HG03521 (cell line): ENCODE measurements at regions not wholly inside any gene's neighbourhood (a gene's known extent, or its start where the extent isn't known, plus 50 kb on each side); places are given as distances from the start of the nearest gene placed in this dataset.

ENCODE experiments used
- ATAC-seq: cut with Tn5 transposase; IDR thresholded peaks from one replicate; pipeline ENCODE4 v1.9.1; 2021; ENCODE audit warnings: mild to moderate bottlenecking, moderate library complexity; ENCODE audit not compliant: unreplicated experiment

DNA sequence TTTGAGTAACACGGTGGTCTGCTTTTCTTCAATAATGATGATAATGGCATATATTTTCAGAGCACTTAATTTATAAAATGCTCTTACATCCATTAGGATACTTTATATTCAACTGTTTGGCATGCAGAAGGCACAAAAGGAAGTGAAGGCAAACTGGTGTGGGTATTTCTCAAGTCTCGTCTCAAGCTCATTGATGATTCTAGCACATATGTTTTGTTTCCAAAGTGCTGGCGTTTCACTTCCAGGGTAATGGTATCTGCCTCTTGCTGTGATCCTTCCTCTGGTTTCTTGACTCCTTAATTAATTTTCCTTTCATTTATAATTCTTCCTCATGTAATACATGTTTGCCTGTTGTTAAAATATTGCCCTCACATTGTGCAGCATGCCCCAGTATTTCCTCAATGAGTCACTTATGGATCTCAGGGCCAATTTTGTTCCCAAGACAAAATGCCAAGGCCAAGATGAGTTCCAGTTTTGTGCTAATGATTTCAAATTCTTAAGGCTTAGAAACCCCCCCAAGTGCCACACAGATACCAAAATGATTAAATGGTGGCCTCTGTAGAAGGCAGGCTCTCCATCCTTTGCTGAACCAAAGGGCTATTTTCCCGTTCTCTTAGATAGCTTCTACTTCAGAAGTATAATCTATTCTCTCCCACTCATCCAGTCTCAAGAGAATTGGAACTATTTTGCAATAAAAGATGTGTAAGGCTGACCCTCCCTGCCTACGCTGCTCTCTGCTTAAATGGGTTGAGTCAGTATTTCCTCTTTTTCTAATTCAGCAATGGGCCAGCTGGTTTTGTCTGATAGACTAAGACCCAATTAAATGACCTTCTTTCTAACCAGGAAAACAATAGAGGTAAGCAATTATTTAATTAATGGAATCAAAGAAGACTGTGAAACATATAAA lies 171.2 kb downstream of the ZNF365 start:
- no peak for ATAC-seq

DNA sequence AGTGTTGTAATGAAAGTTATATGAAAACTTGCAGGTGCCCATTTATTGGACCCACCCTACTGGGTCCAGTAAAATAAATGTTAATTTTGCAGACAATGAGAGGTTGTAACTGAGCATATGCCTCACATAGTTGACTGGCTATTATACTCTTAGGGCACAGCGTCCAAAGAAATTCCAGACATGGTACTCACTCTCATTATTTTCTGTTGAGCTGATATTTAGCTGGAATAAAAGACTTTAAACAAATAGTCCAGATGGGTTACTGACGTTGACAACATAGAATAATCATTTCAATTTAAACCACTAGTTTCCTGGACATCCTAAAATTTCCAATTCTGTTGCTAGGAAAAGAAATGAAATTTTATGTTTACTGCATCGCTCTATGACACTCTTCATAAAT lies 174.5 kb downstream of the ZNF365 start:
- no peak for ATAC-seq

DNA sequence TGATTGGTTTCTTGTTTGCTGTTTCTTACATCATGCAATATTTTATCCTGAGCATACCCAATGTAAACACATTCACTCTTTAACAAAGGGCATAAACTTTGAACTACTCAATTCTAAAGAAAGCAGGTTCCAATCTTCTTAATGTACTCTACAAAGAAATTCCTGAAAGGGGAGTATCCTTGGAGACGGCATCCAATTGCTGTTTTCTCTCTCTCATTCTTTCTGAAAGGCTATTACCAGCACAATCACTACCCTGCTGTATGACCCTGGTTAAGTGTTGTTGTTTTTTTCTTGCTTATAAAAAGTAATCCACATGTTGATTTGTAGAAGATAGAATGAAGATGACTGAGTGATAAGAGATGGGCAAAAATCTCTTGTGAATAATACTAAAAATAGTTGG lies 176.0 kb downstream of the ZNF365 start:
- no peak for ATAC-seq

DNA sequence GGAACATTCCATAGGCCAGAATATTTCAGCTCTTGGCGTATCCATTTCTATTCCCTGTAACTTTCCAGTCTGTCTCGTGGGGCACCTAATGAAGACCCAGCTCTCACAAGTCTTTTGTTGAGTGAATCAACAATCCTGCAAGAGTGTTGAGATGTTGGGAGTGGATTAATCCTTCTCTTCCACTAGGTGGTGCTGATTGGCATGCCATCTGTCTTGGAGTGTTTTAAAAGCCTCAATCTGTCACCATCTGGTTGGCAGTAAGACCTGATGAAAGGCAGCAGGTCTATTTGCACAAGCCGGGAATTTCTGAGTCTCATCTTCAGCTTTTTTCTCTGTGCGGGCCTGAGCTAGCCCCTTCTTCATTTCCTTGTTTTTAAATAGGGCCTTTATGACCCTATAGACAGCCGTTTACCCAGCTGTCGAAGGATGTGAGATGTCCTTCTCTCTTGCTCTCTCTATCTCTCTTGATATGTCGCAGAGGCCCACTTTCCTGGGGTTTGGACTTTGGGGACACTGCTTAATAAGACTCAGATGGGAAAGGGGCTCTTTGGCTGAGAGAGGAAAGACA lies 180.5 kb downstream of the ZNF365 start:
- no peak for ATAC-seq

DNA sequence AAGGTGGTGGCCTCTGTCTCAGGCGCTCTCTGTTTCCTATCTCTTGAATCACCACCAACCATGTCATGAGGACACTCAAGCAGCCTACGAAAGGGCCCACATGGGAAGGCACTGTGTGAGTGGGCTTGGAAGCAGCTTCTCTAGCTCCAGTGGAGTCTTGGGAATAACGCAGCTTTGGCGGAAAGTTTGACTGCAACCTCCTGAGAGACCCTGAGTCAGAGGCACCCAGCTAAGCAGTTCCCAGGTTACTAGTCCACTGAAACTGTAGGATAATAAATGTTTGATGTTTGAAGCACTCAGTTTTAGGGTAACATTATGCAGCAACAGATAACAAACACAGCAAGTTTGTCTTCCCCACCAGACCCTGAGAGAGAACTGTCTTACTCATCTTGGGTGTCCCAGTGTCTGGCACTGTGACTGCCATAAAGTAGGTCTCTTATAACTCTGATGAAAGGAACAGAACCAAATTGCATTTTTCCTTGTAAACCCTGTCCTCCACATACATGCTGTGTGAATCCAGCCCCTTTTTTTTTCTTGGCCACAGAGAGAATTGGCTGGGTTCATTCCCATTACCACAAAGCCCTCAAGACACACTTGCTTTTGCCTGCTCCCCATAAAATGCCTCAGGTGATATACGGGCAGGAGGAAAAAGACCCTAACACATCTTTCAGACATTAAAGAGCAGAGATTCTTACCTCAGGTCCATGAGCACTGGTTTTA lies 185.5 kb downstream of the ZNF365 start:
- ATAC-seq, result no peak

GRCh38 chr10:62560201-62560819 lies 186.1 kb downstream of the ZNF365 start:
- ATAC-seq, result no peak

- no peak for ATAC-seq
These were observed 187.0 kb downstream of the ZNF365 start for GRCh38 chr10:62561151-62561550.

DNA sequence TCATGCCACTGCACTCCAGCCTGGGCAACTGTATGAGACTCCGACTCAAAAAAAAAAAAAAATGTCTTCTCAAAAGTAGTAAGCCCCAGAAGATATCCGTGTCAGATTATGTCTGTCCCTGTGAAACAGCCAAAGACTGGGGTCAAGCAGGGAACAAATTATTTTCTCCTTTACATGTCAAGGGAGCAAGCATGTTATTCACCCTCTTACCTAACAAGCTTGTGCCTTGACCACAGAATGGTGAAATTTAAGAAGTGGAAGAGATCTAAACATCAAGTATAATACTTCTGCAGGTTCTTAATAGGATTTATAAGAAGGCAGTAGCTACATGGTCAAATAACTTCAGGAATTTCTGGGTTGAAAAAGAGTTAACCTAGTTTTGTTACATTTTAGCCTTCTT lies 187.9 kb downstream of the ZNF365 start:
- ATAC-seq, result no peak

DNA sequence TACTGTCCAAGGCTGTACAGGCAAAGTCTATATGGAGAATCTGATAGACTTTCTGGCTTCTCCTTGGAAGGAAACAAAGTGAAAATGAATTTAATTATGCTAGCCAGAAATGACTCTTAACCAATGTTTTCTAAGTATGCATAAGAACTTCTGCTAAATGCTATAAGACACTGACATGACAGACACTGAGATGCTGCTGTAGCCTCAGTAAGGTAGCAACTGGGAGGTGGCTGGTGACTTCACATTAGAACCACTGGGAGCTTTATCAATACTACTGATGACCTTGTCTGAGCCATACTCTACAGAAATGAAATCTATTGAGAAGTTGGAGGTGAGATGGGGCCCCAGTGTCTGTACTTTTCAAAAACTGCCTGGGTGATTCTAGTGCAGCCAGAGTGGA lies 188.6 kb downstream of the ZNF365 start:
- no peak for ATAC-seq

GRCh38 chr10:62573929-62574328 lies 199.8 kb downstream of the ZNF365 start:
- no peak for ATAC-seq

DNA sequence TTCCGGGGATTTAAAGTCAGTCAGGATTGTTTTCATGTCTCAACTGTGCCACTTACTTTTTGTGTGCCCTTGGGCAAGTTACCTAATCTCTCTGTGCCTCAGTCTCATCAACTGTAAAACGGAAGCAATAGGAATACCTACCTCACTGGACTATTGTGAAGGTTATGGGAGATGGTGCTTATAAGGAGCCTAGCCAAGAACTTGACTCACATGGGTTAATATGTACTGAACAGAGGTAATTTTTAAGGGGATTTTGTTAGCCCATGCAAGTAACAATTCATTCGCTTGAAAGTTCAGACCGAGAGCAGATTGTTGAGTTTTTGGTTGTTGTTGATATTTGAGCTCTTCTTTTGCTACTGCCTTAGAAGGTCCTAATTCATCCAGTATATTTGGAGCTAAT lies 202.9 kb downstream of the ZNF365 start:
- ATAC-seq, result no peak

GRCh38 chr10:62577666-62578291 lies 203.6 kb downstream of the ZNF365 start:
- ATAC-seq, result no peak

DNA sequence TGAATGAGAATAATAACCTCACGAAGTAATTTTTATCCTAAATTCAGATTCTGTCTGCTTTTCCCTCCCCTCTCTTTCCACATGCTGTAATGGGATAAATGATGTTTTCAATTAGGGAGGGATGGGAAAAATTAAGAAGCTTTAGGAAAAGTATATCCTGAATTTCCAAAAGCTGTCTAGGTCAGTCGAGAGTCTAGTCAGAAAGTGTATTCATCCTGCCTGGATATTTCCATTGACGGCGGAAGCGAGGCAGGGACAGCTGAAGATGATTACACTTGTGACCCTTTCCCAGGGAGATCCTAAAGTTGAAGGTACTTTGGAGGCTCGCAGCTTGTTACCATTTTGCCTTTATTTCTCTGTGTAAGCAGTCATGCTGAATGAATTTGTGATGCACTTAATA lies 204.1 kb downstream of the ZNF365 start:
- no peak for ATAC-seq

GRCh38 chr10:62578916-62579315 lies 204.7 kb downstream of the ZNF365 start:
- ATAC-seq, result no peak

GRCh38 chr10:62580396-62580795 lies 206.2 kb downstream of the ZNF365 start:
- ATAC-seq, result no peak

GRCh38 chr10:62581351-62581750 lies 207.2 kb downstream of the ZNF365 start:
- no peak for ATAC-seq

DNA sequence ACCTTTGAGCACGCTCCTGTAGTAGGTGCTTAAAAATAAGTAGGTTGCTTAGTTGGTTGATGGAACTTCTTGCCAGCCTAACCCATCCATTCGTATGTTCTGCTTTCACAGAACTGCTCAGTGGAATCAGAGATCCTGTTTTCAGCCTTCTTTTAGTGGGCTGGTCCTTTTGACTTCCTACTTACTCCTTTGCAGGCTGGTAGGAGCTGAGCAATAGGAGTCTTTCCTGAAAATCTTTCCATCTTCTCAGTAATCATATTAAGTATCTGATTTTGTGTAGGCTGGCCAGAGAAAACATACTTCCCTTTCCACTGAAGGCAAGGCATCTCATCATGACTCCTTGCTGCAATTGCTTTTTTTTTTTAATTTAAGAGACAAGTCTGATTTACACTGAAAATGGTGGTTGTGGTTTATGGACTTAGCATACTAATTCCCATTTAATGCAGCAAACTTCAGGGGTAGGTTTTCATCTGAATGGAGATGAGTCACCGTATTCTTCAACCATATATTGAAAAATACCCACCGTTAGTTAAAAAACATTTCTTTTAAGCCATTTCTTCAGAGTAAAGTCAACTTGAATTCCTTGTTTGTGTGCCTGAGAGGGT lies 208.0 kb downstream of the ZNF365 start:
- no peak for ATAC-seq

DNA sequence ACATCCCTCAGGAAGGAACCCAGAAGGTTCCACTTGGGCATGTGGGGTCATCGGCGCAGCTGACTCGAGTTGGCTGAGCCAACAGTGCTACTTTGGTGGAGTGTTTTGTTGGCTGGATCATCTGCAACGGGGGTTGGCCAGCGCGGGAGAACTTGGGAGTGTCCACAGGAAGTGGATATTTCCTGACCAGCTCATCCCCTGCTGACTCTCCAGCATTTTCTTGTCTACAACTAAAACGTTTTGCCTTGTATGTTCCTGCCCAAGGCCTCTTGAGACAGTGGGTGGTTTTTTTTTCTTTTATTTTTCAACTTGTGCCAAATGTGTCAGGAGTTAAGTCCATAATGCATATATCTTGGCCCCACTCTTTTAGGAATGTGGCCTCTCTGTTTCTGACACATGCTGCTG lies 208.6 kb downstream of the ZNF365 start:
- no peak for ATAC-seq

GRCh38 chr10:62583876-62584615 lies 209.9 kb downstream of the ZNF365 start:
- no peak for ATAC-seq

DNA sequence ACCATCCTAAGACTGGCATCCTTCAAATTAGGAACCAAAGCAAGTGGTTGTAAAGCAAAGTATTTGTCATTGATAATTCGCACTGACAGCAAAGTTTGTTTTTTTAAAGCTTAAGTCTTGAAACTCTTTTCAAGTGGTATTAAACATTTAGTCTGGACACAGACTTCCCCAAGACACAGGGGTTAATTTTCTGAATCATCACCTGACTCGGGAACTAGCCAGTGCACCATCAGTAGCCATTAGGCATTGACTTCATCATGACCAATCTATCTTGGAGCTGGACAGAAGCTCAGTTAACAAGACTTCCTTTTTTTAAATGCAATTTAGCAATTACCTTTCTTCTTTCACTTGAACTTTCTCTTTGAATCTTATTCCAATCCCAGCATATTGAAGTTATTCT lies 210.6 kb downstream of the ZNF365 start:
- no peak for ATAC-seq
